ENCODE measurements at regions not wholly inside any gene's neighbourhood (a gene's known extent, or its start where the extent isn't known, plus 50 kb on each side); places are given as distances from the start of the nearest gene placed in this dataset.

DNA sequence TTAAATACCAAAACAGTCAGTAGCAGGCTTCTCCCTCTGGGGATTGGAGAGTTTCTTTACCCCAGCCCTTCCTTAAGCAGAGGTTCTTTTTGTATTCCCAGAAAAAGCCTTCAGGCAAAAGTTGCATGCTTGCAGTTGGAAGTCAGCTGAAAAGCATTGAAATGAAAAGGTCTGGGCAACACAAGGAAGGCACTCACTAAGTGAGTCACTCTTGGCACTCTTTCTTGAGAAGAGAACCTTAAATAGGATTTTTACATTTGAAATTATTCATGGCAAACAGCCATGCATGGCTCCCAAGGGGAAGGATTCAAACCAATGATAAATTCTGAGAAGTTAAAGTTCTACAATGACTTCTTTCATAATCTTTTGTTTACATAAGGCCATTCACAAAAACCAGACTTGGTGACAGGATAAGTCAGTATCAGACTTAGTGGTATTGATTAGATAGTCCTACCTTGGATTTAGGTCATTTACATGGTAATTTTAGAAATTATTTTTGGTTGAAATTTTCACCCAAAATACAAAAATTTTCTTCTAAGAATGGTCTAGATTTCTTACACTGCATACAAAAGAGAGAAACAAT lies 2068.9 kb downstream of the PCDH7 start:
- TF ChIP-seq, protein P1, sequence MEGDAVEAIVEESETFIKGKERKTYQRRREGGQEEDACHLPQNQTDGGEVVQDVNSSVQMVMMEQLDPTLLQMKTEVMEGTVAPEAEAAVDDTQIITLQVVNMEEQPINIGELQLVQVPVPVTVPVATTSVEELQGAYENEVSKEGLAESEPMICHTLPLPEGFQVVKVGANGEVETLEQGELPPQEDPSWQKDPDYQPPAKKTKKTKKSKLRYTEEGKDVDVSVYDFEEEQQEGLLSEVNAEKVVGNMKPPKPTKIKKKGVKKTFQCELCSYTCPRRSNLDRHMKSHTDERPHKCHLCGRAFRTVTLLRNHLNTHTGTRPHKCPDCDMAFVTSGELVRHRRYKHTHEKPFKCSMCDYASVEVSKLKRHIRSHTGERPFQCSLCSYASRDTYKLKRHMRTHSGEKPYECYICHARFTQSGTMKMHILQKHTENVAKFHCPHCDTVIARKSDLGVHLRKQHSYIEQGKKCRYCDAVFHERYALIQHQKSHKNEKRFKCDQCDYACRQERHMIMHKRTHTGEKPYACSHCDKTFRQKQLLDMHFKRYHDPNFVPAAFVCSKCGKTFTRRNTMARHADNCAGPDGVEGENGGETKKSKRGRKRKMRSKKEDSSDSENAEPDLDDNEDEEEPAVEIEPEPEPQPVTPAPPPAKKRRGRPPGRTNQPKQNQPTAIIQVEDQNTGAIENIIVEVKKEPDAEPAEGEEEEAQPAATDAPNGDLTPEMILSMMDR (conservative IDR thresholded peaks at IDR 0.05; ENCODE audit: low read depth, low read length): no peak
- TF ChIP-seq EZH2phosphoT487 (IDR thresholded peaks at IDR 0.05; ENCODE audit: borderline replicate concordance, low read length) (no peak), EZH2 (IDR thresholded peaks at IDR 0.05; ENCODE audit: low read length, unreplicated experiment) (no peak)
